ENCODE measurements at regions not wholly inside any gene's neighbourhood (a gene's known extent, or its start where the extent isn't known, plus 50 kb on each side); places are given as distances from the start of the nearest gene placed in this dataset.

- no peak for TF ChIP-seq EP300 (IDR thresholded peaks at IDR 0.05)
- no peak for TF ChIP-seq POLR2A (IDR thresholded peaks at IDR 0.05)
Observed at GRCh38 chr3:161630794-161631193, 134.2 kb downstream of the OTOL1 start.

Data from upper lobe of left lung (tissue), 4 donors.